IPS DF 19.7 (cell line): ENCODE measurements at regions not wholly inside any gene's neighbourhood (a gene's known extent, or its start where the extent isn't known, plus 50 kb on each side); places are given as distances from the start of the nearest gene placed in this dataset.

Experiments
- DNase-seq: peaks from one replicate; pipeline ENCODE4 v3.0.0-alpha.2; 2013; ENCODE audit warnings: low read depth, low spot score

GRCh38 chr3:43979645-43980044 lies 262.0 kb upstream of the TOPAZ1 start:
- no peak for DNase-seq

- DNase-seq, result no peak
Observed at GRCh38 chr3:43994657-43995546, 246.8 kb upstream of the TOPAZ1 start.

DNA sequence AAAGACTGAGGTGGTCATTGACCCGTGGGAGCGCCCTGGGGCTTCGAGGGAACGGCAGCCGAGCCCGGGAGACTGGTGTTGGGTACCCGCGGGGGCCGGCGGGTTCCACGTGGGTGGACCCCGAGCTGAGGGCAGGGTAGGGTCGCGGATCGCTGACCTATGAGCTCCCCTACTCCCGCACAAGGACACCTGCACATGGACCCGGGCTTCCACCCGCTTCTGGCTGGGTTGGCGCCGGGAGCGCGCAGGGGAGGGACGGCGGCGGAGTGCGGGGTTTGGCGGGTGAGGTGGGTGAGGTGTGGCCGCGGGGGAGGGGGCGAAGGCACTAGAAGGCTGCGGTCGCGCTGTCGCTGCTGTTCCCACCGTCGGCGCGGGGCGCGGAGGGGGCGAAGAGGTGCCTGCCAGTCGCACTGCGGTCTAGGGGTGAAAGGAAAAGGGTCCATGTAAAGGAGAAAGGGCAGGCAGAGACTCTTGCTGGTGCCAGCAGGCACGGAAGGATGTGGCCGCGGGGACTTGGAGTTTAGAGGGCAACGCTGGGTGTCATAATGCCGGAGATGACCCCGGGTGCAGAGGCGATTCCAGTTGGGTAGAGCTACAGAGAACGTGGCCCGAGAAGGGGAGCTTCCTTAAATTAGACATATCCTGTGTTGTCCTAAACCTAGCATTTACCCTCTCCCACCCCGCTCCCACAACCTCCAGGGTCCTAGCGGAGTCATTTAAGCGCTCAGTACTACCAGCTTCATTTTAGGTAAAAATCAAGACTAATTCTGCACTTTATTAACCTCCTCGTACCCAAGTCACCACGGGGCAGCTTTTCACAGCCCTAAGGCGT lies 245.9 kb upstream of the TOPAZ1 start:
- DNase-seq, result no peak

GRCh38 chr3:43996379-43997301 lies 245.0 kb upstream of the TOPAZ1 start:
- no peak for DNase-seq

DNA sequence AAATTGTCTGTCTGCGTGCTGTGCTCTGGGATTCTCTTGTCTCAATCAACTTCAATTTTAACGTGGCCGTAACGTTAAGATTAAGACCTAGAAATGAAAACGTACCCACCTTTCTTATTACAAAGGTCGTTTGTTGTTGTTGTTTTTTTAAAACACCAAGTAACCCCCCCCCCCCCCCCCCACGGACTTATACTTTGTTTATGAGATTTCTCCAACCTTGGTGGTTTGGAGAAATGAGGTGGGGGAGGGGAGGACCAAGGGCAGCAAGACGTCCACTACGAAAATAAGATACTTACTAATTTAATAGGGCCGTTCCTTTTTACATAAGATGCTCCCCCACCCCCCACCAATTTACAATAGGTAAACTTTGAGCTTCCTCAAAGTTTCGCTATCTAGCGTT lies 244.4 kb upstream of the TOPAZ1 start:
- no peak for DNase-seq

DNA sequence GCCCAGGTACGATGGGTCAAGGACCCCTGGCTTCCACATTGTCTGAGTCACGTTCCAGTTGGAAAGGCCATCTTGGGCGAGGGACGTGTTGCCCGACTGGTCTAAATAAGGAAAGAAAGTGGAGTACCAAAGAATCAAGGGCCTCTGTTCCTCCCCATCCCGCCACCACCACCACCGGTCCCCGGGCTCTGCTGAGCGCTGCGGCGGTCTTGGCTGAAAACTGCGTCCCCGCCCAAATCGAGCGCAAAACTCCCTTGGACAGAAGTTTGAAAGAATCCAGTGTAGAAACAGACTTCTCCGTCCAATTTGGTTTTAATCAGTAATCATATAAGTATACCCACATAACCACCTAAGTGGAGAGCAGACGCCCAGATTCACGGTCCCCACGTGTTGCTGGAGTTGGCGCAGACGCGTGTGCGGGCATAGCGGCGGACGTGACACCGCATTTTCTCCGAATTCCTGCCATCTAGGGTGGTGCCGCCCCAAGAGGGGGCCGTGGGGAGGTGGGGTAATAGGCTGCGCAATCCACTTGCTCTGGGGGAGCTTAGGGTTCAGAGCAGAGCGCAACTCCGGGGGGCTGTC lies 243.8 kb upstream of the TOPAZ1 start:
- no peak for DNase-seq

DNA sequence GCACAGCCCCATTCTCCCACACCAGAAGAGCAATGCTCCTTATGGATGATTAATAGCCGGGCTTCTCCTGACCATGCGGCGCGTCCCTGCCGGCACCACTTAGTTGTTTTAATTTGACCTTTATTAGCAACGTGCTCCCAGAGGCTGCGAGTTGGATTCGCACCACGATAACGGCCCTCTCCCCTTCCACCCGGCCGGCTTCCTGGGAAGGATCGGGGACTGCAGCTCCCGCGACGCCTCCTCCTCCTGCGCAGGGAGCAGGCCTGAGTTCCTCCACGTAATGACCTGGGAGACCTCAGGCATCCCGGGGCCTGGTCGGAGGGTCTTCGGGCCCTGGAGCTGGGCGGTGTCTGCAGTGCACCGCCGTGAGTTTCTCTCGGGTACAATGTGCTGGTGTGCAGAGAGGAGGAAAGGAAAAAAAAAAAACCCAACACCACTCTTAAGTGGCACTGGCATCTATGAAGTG lies 243.3 kb upstream of the TOPAZ1 start:
- DNase-seq, result no peak

DNA sequence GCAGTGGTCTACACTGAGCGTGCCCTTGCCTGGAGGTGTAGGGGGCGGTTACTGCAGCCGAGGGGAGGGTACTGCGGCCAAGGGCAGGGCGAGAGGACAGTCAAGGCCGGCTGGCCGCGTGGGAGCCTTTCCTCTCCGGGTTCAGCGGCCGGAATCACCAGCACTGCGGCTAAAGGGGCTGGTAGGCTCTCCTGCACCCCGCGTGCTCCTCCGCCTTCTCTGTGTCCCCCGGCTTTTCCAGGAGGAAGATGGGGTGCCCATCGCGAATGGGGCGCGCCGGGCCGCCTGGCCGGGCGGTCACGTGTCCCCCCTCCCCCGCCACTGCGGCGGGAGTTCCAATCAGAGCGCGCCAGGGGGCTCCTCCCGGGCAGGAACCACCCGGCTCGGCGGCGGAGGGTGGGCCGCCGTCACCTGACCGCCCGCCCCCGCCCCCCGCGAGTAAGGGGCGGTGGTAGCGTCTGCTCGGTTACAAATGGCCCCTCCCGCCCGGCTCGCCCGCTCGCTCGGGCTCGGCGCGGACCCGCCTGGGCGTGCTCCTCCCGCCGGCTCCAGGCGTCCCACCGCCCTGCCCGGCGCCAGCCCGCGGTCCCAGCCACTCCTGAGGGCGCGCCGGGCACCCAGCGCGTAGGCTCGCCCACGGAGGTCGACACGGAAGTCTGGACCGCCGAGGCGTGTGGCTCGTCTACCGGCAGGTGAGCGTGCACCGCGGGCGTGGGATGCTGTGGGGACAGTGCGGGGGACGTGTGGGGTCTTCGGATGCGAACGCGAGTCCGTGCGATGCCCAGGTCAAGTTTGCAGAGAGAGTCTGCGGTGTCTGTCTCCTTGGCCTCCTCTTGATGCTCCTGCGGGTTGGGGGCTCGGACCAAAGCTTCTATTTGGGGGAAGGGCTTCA lies 242.6 kb upstream of the TOPAZ1 start:
- DNase-seq, result no peak

DNA sequence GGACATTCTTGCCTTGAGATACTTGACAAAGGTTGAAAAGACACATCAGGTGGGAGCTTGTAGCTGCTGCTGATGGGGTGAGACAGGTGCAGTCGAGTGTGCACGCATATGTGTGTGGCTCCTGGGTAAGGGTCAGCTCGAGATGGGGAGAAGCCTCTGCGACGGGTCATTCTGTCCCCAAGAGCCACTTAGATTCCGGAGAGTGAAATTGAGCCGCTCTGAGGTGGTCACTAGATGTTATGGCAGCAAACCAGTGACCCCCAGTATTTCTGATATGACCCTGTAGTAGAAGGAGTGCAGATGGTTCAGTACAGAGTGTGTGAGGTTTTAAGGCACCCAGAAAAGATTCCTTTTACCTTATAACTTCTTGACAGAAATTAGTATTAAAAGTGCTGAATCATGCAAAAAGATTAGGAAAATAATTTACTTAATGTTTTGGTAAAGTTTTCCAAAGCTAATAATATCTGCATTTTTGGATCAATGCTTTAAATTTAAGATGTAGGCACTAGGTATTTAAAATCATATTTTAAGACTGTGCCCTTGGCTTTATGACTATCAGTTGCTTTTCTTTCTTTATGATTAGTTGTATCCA lies 241.9 kb upstream of the TOPAZ1 start:
- no peak for DNase-seq

GRCh38 chr3:44000586-44000985 lies 241.1 kb upstream of the TOPAZ1 start:
- no peak for DNase-seq

DNA sequence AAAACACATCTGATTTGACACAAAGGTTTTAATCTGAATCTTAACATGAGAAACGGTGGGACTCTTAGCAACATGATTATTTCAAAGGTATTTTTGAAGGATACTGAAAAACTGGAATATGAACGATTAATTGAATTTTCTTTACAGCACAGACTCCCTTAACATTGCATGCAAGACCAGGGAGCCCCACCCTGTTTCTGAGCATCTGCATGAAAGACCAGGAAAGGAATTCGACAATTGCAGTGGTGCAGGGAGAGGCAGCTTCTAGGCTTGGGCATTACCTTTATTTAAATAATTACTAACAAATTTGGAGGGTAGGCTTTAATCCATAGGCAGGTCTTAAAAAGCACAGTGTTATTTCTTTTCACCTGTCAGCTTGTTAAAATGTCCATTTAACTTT lies 240.6 kb upstream of the TOPAZ1 start:
- no peak for DNase-seq

GRCh38 chr3:44003801-44004200 lies 237.9 kb upstream of the TOPAZ1 start:
- DNase-seq, result no peak

GRCh38 chr3:44011680-44012079 lies 230.0 kb upstream of the TOPAZ1 start:
- no peak for DNase-seq

DNA sequence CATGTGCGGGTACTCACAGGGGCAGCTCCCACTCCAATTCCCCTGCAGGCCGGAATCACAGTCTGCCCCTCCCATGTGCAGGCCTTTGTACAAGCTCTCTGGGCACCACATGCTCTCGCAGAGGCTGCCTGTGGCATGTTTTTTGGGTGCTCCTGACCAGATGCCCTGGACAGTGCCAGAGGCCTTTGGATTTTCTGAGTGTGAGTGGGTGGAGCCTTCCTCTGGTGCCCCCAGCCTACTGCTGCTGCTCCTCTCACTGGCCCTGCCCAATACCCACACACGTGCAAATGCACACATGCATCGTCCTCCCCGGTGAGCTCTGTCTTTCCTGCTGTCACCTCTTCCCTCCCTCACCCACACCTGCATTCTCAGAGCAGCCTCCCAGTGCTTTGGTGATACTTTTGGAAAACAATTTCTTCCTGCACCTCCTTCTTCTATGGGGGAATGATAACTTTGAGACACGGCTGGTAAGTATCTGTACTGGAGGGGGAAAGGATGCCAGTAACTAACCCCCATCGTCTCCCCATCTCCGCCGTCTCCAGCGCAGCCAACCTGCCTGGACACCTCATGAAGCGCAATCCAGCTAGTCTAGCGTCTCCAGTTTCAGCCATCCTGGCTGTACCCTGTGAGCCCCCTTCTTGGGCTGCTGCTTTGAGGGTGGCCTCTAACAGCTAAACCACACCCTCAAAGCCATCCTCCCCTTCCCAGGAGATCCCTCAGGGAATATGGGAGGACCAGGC lies 229.4 kb upstream of the TOPAZ1 start:
- no peak for DNase-seq

DNA sequence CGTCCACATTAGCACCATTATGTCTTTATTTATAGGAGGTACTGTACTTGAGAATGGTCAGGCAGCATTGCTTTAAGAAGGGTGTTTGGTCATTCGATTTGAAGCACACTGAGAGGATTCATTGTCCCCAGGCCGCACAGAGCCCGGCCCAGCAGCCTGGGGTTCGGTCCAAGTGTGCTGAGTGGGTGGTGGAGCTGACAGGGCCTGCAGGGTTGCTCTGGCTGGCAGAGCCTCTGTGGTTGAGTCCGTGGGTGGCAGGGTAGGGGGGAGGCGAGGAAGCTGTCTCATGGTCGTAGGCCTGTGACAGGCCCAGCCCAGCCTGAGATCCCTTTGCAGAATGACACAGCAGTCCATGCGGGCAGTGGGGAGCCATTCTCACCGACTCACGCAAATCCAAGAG lies 227.7 kb upstream of the TOPAZ1 start:
- no peak for DNase-seq

GRCh38 chr3:44015170-44015569 lies 226.5 kb upstream of the TOPAZ1 start:
- no peak for DNase-seq

GRCh38 chr3:44016818-44017217 lies 224.9 kb upstream of the TOPAZ1 start:
- no peak for DNase-seq

GRCh38 chr3:44018926-44019325 lies 222.8 kb upstream of the TOPAZ1 start:
- DNase-seq, result no peak

- no peak for DNase-seq
Observed at GRCh38 chr3:44019736-44020135, 221.9 kb upstream of the TOPAZ1 start.
